EH (cell line): ENCODE measurements at regions not wholly inside any gene's neighbourhood (a gene's known extent, or its start where the extent isn't known, plus 50 kb on each side); places are given as distances from the start of the nearest gene placed in this dataset.
"Not testable (repeated sequence)": the region's sequence is repeated elsewhere in the genome, so short reads cannot be mapped to it uniquely, and the experiment has no call there.

Experiments
- DNase-seq: peaks from one replicate; pipeline ENCODE4 v3.0.0-alpha.2; 2015; ENCODE audit warnings: low read depth

DNA sequence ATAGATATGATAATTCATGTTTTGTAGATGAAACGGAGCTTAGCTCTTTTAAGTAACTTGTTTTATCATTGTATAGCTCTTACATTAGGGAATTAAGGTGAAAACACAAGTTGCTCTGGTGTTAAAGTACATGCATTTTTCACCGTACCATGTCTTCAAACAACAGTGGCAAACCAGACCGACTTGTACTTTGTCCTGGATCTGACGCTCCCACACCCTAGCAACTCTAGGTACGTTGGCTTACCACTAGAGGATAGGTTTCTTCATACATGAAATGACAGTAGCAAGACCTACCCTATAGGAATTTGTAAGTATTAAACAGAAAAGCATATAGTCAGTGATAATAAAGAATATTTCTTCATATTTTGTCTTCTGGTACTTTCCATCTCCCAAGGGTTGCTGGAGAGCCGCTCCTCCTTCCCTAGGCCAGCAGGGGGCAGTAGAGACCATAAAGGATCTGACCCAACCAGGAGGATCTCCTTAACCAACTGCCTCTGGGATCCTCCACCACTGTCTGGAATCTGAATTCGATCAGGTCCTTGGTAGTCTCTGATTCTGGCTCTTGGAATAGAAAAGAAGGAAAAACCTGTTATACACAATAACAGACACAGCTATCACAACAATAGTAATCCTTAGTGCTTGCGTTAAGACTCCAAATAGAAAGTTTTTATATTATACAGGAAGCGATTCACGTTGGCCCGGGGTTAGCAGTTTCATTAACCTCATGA, 136.7 kb downstream of the CAVIN4 start:
- DNase-seq: peak; percentile 58

GRCh38 chr9:100715100-100715380, 137.2 kb downstream of the CAVIN4 start:
- DNase-seq: no peak

DNA sequence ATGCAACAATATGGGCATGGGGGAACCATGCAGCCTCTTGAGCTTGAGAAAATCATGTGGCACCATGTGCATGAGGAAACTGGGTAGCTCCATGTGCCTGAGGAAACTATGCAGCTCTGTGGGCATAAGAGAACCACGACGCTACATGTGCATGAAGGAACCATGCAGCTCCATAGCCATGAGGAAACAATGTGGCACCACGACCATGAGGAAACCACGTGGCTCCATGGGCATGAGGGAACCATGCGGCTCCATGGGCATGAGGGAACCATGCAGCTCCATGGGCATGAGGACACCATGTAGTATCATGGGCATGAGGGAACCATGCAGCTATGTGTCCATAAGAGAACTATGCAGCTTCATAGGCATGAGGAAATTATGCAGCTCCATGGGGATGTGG, 140.8 kb downstream of the CAVIN4 start:
- DNase-seq: no peak

GRCh38 chr9:100720922-100721321, 143.0 kb downstream of the CAVIN4 start:
- DNase-seq: peak; percentile 10

DNA sequence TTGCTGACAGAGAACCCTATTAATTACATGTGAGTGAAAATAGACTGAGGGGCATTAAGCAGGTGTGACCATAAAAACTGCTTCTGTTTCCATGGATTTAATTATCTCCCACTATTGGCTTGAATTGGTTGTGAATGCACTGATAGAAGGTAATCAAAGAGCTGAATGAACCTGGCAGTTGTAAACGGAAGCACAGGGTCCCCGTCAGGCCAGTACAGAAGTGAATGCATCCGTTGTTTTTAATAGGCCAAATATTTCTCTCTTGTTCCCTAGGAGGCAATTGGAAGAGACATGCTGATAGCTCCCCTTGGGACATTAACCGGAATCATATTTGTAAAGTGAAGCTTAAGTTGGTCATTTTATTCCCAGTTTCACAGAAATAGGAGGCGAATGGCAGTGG, 147.0 kb downstream of the CAVIN4 start:
- DNase-seq: no peak

- DNase-seq: no peak
Measured at GRCh38 chr9:100725371-100725770, 147.5 kb downstream of the CAVIN4 start.

GRCh38 chr9:100729336-100729895, 151.5 kb downstream of the CAVIN4 start:
- DNase-seq: no peak

GRCh38 chr9:100730086-100730485, 152.2 kb downstream of the CAVIN4 start:
- no peak for DNase-seq

- DNase-seq: no peak
Measured at GRCh38 chr9:100731038-100731556, 153.2 kb downstream of the CAVIN4 start.

- DNase-seq: no peak
Measured at GRCh38 chr9:100731557-100731956, 153.7 kb downstream of the CAVIN4 start.

DNA sequence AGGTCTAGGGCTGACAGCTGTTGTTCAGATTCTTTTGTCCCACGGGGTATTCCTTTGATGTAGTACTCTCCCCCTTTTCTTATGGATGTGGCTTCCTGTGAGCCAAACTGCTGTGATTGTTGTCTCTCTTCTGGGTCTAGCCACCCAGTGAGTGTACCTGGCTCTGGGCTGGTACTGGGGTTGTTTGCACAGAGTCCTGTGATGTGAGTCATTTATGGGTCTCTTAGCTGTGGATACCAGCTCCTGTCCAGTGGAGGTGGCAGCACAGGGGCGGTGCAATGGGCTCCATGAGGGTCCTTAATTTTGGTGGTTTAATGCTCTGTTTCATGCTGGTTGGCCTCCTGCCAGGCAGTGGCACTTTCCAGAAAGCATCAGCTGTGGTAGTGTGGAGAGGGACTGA, 161.3 kb downstream of the CAVIN4 start:
- DNase-seq: no peak

DNA sequence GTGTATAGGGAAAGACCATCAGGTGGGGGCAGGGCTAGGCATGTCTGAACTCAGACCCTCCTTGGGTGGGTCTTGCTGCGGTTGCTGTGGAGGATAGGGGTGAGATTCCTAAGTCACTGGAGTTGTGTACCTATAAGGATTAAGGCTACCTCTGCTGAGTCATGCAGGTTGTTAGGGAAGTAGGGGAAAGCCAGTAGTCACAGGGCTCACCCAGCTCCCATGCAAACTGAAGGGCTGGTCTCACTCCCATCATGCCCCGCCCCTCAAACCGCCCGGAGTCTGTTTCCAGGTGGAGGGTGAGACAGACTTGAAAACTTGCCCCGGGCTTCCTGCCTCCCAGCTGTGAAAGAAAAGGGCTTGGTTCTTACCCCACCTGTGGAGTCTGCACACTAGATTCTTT, 161.8 kb downstream of the CAVIN4 start:
- no peak for DNase-seq

DNA sequence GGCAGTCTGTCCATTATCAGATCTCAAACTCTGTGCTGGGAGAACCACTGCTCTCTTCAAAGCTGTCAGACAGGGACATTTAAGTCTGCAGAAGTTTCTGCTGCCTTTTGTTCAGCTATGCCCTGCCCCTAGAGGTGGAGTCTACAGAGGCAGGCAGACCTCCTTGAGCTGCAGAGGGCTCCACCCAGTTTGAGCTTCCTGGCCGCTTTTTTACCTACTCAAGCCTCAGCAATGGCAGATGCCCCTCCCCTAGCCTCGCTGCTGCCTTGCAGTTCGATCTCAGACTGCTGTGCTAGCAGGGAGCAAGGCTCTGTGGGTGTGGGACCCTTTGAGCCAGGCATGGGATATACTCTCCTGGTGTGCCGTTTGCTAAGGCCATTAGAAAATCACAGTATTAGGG, 171.1 kb downstream of the CAVIN4 start:
- DNase-seq: not testable (repeated sequence)

DNA sequence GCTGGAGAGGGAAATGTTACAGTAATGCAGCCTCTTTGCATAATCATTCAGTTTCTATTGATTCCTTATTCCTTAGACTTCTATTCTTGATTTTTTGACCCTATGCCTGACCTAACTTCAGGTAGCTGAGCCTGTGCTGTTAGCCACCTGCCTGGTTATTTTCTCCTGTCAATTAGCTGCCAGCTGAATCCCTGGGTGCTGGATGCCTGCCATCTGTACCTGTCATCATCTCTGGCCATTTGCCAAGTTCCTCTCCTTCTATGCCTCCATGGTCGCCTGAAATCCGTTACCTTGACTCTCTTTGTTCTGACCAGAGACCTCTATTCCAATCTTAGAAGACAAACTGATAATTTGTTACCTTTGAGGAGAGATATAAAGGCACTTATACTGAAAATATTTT, 178.3 kb downstream of the CAVIN4 start:
- no peak for DNase-seq

- DNase-seq: no peak
Measured at GRCh38 chr9:100759215-100759614, 181.3 kb downstream of the CAVIN4 start.

DNA sequence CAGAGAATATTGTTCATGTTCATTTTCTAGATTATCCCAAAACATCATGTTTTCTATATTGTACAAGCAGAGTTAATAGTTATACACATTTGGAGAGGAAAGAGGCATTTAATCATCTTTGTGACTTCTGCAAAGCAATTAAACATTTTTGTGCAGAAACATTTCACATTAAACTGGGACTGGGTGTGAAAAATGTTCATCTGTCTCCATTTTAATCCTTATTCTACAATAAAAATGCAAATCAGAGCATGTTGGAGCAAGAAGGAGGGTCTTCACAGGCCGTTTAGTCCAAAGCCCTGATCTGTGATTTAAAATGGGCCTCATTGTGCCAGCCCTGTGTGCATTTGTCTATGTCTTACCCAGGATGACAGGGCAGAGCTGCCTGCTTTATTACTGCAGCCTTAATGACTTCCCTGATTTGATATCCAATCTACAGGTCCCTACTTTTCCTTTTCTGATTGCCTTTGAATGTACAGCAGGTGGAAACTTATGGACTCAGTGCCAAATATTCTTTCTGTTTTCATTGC, 183.5 kb downstream of the CAVIN4 start:
- no peak for DNase-seq

- DNase-seq: no peak
Measured at GRCh38 chr9:100774326-100774725, 196.4 kb downstream of the CAVIN4 start.

GRCh38 chr9:100774962-100775361, 197.1 kb downstream of the CAVIN4 start:
- DNase-seq: no peak

DNA sequence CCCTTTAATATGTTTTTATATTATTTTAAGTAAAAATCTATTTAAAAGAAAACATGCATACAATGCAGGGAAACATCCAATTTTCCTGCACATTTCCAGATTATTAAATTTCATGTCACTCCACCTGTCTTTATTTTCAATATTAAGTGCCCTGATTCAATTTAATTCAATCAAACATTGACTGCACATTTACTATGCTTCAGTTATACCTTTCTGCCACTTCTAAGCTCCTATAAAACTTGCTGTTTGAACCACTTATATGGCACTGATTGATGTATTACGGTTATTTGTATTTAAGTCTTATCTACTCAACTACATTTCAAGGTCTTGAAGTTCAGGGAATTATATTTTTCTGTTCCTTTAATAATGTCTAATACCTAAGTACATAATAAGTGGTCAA, 198.0 kb downstream of the CAVIN4 start:
- DNase-seq: no peak

DNA sequence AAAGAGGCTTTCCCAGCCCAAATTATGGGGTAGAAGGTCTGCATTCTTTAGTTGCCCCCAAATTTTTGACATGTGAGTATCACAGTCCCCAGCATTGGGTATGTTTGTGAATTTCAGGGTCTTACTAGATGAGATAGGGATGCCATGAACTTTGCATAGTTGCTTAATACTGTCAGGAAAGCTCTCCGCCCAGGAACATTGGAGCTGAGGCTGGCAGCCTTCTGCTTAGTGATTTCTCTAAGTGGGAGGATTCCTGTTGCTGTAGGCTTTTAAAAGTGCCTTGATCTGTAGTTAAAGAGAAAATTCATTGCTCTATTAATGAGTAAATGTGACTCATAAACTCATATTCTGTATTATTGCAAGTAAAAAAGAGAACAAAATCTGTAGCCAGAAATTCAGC, 206.9 kb downstream of the CAVIN4 start:
- DNase-seq: no peak

GRCh38 chr9:100785946-100786345, 208.1 kb downstream of the CAVIN4 start:
- no peak for DNase-seq

GRCh38 chr9:100794738-100795269, 216.9 kb downstream of the CAVIN4 start:
- no peak for DNase-seq

DNA sequence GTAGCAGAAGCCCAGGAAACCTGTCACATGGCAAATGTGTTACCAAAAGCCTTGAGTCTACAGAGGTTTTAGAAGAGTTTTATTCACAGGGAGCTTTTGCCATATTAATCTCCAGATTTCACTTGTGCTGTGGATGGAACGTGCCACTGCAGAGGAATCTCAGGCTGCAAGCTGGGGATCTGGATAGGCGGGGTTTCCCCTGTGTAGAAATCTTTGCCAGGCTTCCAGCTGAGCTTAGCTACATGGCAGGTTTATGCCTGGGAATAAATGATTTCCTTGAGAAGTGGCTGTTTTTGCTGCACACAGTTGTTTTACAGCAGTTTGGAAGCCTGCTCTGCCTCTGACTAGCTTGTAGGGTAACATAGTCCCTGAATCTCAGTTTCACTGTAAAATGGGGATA, 224.6 kb upstream of the PLPPR1 start:
- DNase-seq: no peak

GRCh38 chr9:100811643-100812042, 216.9 kb upstream of the PLPPR1 start:
- no peak for DNase-seq
